Stimulated activated CD8-positive, alpha-beta memory T cell treated with anti-CD3 and anti-CD28 coated beads, Interleukin-15, amount 100 ng/mL, for 48 hours (primary cell): ENCODE measurements at regions not wholly inside any gene's neighbourhood (a gene's known extent, or its start where the extent isn't known, plus 50 kb on each side); places are given as distances from the start of the nearest gene placed in this dataset.
"Not testable (repeated sequence)": the region's sequence is repeated elsewhere in the genome, so short reads cannot be mapped to it uniquely, and the experiment has no call there.

Source experiments
- DNase-seq, 2 donors: peaks; one replicate each; pipeline ENCODE4 v3.0.0-alpha.2; 2020; ENCODE audit warnings: low read depth in 2 of 2

DNA sequence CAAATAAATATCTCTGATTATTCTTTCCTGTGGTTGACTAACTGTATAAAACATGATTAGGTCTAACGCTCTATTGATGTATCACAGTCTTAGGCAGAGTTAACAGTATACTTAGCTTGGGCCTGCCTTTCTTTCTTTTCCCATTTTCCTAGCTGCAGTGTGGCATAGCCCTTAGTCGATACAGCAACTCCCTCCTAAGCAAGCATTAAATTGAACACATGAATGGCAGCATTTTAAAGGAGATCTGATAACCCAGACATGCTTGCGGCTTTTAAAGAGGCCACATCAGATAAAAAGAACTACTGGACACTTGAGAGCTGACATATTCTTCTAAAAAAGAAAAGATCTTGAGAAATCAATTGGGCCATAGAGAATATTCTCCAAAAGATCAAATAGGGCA is 312.0 kb upstream of the TMPRSS15 start:
- no peak for DNase-seq

- DNase-seq = no peak
Observed at GRCh38 chr21:18716578-18717138, 313.1 kb upstream of the TMPRSS15 start.

DNA sequence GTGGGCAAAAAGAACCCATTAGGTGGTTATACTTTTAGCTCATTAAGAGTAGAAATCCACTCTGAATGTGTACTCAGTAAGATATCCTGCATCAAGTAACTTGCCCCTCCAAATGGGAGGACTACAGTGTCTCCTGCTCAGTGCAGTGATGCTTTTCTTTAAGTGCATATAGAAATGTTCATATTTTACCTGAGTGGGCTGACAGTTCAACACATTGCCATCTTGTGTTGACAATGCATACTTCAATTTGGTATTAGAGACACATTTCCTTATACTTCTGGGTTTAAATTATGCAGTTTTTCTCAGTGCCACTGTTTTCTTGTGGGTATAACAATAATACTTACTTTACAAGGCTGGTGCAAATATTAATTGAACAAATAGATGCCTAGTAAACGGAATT is 318.6 kb upstream of the TMPRSS15 start:
- DNase-seq = no peak

DNA sequence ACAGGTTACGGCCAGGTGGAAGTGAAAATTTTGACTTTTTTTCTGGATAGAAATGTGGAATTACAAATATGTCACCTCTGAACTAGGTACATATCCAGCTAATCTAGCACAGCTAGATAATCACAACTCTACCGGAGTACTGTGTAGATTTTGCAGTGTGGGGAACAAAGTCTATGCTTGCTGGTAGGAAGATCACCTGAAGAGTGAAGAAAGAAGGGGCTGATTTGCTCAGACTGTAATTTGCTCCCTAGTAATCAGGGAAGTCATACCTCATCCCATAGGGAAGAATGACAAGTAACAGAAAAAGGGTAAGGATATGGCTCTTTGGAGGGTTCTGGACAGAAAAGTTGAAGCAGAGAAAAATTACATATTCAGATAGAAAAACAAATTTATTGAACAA is 319.6 kb upstream of the TMPRSS15 start:
- DNase-seq = no peak

DNA sequence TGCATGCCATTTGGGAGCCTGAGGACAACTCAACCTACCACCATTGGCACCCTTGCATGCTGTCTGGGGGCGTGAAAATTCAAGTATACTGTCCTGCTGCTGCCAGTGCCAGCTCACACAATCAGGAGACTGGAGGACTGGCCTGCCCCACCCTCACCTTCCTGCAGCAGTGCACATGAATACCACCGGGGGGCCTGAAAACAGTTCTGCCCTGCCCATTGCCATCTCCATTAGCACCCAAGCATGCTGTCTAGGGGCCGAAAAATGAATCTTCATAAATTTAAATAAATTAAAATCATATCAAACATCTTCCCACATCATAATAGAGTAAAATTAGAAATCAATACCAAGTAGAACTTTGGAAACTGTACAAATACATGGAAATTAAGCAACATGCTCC is 322.1 kb upstream of the TMPRSS15 start:
- DNase-seq = no peak

GRCh38 chr21:18741954-18742353 is 338.4 kb upstream of the TMPRSS15 start:
- DNase-seq = no peak

GRCh38 chr21:18743531-18743930 is 339.9 kb upstream of the TMPRSS15 start:
- DNase-seq = no peak

DNA sequence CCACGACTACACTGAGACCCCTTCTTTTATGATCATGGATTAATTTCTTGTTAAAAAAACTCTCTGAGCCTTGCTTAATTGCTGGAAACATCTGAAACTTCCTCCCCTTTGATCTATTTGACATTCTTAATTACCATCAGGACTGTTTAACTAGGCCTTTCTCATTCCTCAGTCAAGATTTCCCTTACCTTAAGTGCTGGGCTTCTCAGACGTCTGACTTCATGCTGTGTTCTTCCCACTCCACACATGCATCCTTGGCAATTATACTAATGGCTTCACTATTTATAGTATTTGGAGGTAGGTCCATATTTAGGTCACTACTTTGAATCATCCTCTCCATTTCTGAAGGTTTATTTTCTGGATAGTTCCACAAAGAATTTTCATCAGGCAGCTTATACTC is 341.3 kb upstream of the TMPRSS15 start:
- no peak for DNase-seq

DNA sequence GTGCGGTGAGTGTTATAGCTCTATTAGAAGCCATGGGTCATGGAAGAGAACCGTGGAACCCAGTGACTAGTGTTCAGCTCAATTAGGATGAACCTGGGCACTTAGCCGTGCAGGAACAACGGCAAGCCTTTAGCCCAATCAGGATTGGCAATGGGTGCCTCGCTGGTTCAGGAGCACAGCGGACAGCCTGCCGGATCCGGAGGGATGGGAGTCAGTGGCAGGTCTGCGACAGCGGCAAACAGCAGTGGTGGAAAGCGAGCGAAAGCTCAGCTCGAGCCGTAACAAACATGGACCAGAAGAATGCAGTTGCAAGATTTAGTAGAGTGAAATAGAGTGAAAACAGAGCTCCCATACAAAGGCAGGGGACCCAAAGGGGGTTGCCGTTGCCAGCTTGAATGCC is 349.3 kb upstream of the TMPRSS15 start:
- DNase-seq = not testable (repeated sequence)

- not testable (repeated sequence) for DNase-seq
Observed at GRCh38 chr21:18756272-18756671, 352.7 kb upstream of the TMPRSS15 start.

DNA sequence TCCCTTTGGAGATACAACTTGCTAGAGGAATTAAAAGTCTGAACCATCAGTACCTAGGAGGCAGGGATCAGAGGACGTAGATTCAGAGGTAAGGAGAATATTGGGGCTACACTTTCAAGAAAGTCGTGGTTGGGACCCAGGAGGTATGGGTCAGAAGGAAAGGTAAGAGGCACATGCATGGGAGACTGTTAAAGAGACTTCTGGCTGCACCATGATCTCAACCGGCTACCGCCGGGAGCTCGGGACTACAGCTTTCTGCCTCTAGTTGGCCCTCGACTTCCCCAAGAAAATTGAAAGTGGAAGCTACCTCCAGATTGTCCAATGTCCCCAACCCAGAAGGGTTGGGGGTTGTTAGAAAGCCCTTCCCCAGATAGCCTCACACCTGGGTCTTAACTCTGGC is 355.7 kb upstream of the TMPRSS15 start:
- no peak for DNase-seq

- DNase-seq = no peak
Observed at GRCh38 chr21:18759751-18760161, 356.2 kb upstream of the TMPRSS15 start.

- DNase-seq = no peak
Observed at GRCh38 chr21:18760247-18760646, 356.7 kb upstream of the TMPRSS15 start.

DNA sequence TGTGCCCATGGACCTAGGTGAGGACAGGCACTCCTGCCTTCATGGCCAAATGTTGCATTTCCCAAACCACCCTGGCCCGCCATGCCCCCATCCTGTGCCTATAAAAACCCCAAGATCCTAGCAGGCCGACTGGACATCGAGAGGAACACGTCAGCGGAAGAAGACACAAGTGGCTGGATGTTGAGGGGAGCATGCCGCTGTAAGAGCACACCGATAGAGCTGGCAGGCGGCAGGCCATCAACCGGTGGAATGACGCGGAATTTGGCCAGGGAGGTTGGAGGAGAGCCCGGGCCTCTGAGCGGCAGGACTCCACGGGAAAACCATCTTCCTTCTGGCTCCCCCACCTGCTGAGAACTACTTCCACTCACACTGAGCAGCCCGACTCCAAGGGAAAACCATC is 361.1 kb upstream of the TMPRSS15 start:
- DNase-seq = no peak

- no peak for DNase-seq
Observed at GRCh38 chr21:18769599-18769998, 366.0 kb upstream of the TMPRSS15 start.

DNA sequence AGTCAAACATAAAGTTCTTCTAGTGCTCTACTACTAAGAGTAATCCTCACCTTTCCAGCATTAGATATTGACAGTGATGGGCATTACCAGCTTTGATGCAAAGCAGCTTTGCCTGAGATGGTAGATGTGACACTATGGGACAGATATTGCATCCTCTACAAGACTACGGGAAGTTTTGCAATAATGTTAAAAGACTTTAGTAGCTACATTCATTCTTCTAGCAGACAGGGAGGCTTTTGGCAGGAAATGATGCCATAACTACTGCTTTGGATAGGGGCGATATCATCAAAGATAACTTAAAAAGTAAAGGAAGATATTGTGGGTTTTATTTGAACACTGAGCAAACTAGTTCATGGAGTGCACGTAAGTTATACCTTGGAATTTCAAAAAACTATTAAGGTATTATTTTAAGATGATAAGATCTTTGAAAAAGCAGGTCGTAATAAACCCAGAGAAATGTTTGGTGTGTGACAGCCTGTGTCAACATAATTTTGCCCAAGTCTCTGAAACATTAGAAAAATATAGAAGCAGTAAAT is 368.3 kb upstream of the TMPRSS15 start:
- DNase-seq = no peak

DNA sequence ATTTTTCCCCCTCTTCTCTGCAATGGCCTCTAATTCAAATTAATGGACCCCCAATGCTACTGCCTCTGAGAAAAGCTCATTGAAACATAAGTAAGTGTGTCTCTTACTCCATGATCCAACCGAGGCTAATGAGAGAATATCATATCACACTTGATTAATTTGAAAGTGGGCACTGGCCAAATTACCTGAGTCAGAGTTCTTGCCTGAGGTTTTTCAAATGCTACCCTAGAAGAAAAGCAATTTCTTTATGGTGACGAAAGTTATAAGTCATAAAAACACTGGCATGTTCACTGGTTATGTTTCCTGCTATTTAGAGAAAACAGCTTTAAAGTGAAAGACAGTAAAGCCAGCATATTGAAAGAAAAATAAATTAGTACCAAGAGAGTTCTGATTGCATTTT is 368.8 kb upstream of the TMPRSS15 start:
- DNase-seq = no peak

- no peak for DNase-seq
Observed at GRCh38 chr21:18772897-18773296, 369.3 kb upstream of the TMPRSS15 start.

DNA sequence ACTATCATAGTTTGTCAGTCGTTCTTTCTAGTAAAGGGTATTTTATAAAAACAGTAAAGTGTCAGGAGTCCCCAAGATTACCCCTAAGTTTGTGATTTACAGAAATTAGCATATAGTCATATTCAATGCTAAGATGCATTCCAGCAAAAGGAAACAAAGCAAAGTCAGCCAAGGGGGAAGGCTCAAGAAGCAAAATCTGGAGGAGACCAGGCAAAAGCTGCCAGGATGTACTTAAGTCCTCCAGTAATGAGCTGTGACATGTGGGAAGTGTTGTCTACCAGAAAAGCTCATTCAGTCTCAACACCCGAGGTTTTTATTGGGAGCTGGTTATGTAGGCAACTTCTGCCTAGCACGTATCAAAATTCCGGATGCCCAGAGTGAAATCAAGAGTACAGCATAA is 373.4 kb upstream of the TMPRSS15 start:
- DNase-seq = no peak

- DNase-seq = no peak
Observed at GRCh38 chr21:18782721-18783120, 379.1 kb upstream of the TMPRSS15 start.

DNA sequence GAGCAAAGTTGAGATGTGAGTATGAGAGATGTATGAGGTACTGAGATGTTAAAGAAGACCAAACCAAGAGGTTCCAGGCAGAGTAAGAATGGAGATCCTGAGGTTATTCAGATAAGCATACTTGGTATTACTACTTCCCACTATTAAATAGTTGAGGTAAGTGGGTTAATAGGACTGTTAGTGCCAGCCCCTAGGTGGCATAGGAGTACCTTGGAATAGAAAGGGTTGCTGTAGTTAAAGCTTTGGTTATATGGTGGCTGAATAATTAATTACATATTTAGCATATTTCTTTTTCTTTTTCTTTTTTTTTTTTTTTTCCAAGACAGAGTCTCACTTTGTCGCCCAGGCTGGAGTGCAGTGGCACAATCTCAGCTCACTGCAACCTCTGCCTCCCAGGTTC is 397.9 kb upstream of the TMPRSS15 start:
- DNase-seq = no peak

DNA sequence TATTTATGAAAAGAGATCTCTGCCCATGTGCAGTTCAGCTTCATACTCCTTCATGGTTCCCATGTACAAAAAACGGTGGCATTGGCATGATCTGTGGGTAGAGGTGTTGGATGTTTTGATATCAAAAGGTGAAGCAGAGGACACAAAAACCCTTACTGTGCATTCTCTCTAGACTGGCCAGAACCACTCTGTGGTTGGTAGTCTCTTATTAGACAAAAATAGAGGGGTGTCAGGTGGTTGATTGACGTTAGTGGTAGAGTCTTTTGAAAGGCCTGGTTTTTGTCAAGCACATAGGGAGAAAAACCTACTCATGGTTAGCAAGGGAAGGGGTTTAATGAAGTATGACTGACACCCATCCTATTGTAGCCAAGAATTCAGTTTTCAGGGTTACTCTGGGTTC is 400.0 kb upstream of the TMPRSS15 start:
- no peak for DNase-seq

GRCh38 chr21:18810136-18810535 is 406.6 kb upstream of the TMPRSS15 start:
- no peak for DNase-seq

DNA sequence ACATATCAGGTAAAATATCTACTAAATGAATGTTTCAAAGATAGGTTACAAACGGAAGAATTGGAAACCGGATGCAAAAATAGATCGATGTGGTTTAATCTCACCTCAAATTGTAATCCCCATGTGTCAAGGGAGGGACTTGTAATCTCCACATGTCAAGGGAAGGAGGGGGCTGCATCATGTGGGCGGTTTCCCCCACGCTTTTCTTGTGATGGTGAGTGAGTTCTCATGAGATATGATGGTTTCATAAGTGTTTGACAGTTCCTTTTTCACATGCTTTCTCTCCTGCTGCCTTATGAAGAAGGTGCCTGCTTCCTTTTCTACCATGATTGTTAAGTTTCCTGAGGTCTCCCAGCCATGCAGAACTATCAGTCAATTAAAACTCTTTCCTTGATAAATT is 408.7 kb upstream of the TMPRSS15 start:
- no peak for DNase-seq
